ENCODE measurements at regions not wholly inside any gene's neighbourhood (a gene's known extent, or its start where the extent isn't known, plus 50 kb on each side); places are given as distances from the start of the nearest gene placed in this dataset.

DNA sequence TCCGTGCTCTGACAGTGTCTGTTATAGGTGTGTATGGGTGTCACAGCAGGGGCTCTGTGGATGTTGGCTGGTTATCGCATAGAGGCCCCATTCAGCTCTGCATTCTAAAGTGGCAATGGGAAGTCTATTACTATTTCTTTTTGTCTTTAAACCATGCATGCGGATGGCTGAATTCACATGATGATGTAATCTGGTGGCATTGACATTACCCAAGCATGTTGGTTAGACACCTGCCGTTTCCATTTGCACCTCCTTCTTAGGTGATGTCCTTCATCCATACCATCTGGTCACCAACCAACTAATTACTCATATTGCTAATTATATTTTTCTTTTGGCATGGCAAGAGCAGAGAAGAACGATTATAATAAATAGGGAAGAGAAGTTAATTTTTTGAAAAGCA, 270.8 kb upstream of the RGS6 start:
- H3K56ac ChIP-seq (ENCODE audit: insufficient read length, low read depth, low read length): no peak overlapping the region
- no peak overlapping the region for H2AFZ ChIP-seq (ENCODE audit: low read length)
- H3K79me1 ChIP-seq (ENCODE audit: insufficient read depth, low read depth, low read length, poor library complexity, severe bottlenecking): no peaks in the 10 kb centered on the region
- no peak overlapping the region for H2BK20ac ChIP-seq (ENCODE audit: low read depth, low read length, poor library complexity, severe bottlenecking)
- Mint-ChIP-seq H3K4me3 (no peak overlapping the region), H3K27ac (no peak overlapping the region), H3K27me3 (ENCODE audit: low read depth) (no peaks in the 10 kb centered on the region), H3K36me3 (ENCODE audit: insufficient read depth in 1 of 3, low read depth in 3 of 3) (peaks cover 0 to 5% (median 0%) of the 10 kb centered on the region in 3 experiments; a peak in 2 of 7 replicates), H3K9me3 (no peaks in the 10 kb centered on the region), H3K4me1 (peaks cover 31 to 42% of the 10 kb centered on the region in 2 experiments)
- H4K20me1 ChIP-seq (ENCODE audit: control insufficient read depth, insufficient read depth, insufficient read length): no peaks in the 10 kb centered on the region
- no peak overlapping the region for H2BK15ac ChIP-seq (ENCODE audit: low read depth, low read length)
- WGBS (ENCODE audit: extremely low coverage, insufficient read length, low lambda C conversion rate): no CpG with 5 or more reads among the region's 5 CpGs
- no peak overlapping the region for H3K18ac ChIP-seq (ENCODE audit: insufficient read length, low read depth, low read length)
- no peak overlapping the region for H3K9ac ChIP-seq (ENCODE audit: extremely low read depth, insufficient read length, low read length)
- H3K4ac ChIP-seq (ENCODE audit: low read depth, low read length): no peak overlapping the region
- no peak overlapping the region for H4K5ac ChIP-seq (ENCODE audit: insufficient read length, low read depth, low read length)
- no peaks in the 10 kb centered on the region for H3K27me3 ChIP-seq (ENCODE audit: insufficient read depth, low read length)
- H2BK120ac ChIP-seq (ENCODE audit: low read depth, low read length, poor library complexity, severe bottlenecking): no peak overlapping the region
- no peak overlapping the region for H3K4me2 ChIP-seq (ENCODE audit: insufficient read depth, insufficient read length, low read length)
- H3K4me1 ChIP-seq (ENCODE audit: insufficient read depth, low read length): peaks cover 7% of the 10 kb centered on the region; the same call in 1 of the 2 replicates
- no peak overlapping the region for H3T11ph ChIP-seq (ENCODE audit: low read length)
- no peaks in the 10 kb centered on the region for H3K23me2 ChIP-seq (ENCODE audit: insufficient read length, low read depth, low read length, poor library complexity, severe bottlenecking)
- H3K14ac ChIP-seq (ENCODE audit: insufficient read depth, low read length): no peak overlapping the region
- no peak overlapping the region for H2BK5ac ChIP-seq (ENCODE audit: insufficient read length, low read length)
- H4K8ac ChIP-seq (replicated peaks; ENCODE audit: insufficient read length, low read depth, low read length): no peak overlapping the region
- no peak overlapping the region for H2AK5ac ChIP-seq (ENCODE audit: insufficient read length, low read length)
- no peak overlapping the region for H4K91ac ChIP-seq (ENCODE audit: insufficient read length, low read depth, low read length)
- no peak overlapping the region for H2BK12ac ChIP-seq (ENCODE audit: insufficient read length, low read depth, low read length)
- no peaks in the 10 kb centered on the region for H3K9me3 ChIP-seq (ENCODE audit: control insufficient read depth, low read depth, low read length)
- no peak overlapping the region for H3K23ac ChIP-seq (ENCODE audit: insufficient read length, low read depth, low read length)
- no peak overlapping the region for H3K27ac ChIP-seq (ENCODE audit: insufficient read length, low read depth, low read length)
- no peaks in the 10 kb centered on the region for H3K79me2 ChIP-seq (ENCODE audit: insufficient read depth, low read length)
- no peak for TF ChIP-seq CTCF (conservative IDR thresholded peaks at IDR 0.05)
- DNase-seq: no peak
